ENCODE measurements at regions not wholly inside any gene's neighbourhood (a gene's known extent, or its start where the extent isn't known, plus 50 kb on each side); places are given as distances from the start of the nearest gene placed in this dataset.
A peak's percentile ranks its signal among the peaks of the same experiment; 100 is the strongest.

DNA sequence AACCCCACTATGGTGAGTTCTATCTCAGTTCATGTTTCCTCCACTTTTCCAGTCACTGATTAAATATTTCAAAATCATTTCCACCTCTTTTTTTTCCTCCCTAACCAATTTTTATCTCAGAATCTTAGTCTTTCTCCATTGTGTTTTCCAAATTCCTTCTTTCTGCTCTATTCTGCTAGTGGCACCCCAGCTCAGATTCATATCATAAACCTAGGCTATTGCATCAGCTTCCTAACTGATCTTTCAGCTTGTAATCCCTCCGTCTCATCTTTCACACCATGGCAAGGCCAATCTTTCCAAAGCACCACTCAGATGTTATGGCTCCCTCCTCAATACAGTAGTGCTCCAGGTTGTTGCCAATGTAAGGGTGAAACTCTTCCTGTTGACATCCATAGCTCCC, 631.9 kb downstream of the PLPP3 start:
- Histone ChIP-seq H3K4me3 (no peak overlapping the region), H3K27ac (no peak overlapping the region), H3K4me2 (no peak overlapping the region), H3K9me3 (no peaks in the 10 kb centered on the region), H3K4me1 (no peaks in the 10 kb centered on the region)
- TF ChIP-seq JUN (IDR thresholded peaks at IDR 0.05) (no peak), RARB (CRISPR knock-in tag; IDR thresholded peaks at IDR 0.05) (no peak), POLR2AphosphoS2 (conservative IDR thresholded peaks at IDR 0.05; ENCODE audit: low read length) (no peak), TFCP2L1 (CRISPR knock-in tag; IDR thresholded peaks at IDR 0.05) (no peak), MAFK (IDR thresholded peaks at IDR 0.05; ENCODE audit: partially characterized antibody) (no peak), HOXA7 (CRISPR knock-in tag; IDR thresholded peaks at IDR 0.05) (no peak), CHD2 (IDR thresholded peaks at IDR 0.05; ENCODE audit: low read length, partially characterized antibody) (no peak), ZC3H11A (IDR thresholded peaks at IDR 0.05) (no peak), RNF2 (IDR thresholded peaks at IDR 0.05; ENCODE audit: borderline replicate concordance, low read depth) (no peak), CHD4 (IDR thresholded peaks at IDR 0.05; ENCODE audit: borderline replicate concordance) (no peak), CEBPB (IDR thresholded peaks at IDR 0.05) (no peak), FOSB (CRISPR knock-in tag; IDR thresholded peaks at IDR 0.05) (no peak), HOXB5 (CRISPR knock-in tag; IDR thresholded peaks at IDR 0.05) (no peak), PHF8 (IDR thresholded peaks at IDR 0.05; ENCODE audit: borderline replicate concordance, low read depth) (no peak)
- TF ChIP-seq, protein P1, sequence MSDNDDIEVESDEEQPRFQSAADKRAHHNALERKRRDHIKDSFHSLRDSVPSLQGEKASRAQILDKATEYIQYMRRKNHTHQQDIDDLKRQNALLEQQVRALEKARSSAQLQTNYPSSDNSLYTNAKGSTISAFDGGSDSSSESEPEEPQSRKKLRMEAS (IDR thresholded peaks at IDR 0.05) = no peak
- DNase-seq (ENCODE audit: low read depth in 1 of 2, low spot score in 1 of 2) = no peak
- ATAC-seq = no peak
- WGBS (ENCODE audit: missing lambda C conversion rate) = 79% methylated on average over 1 of the region's 1 CpG
- CTCF ChIA-PET = no interaction called here
- no peak for FAIRE-seq
- POLR2A ChIA-PET = no interaction called here

DNA sequence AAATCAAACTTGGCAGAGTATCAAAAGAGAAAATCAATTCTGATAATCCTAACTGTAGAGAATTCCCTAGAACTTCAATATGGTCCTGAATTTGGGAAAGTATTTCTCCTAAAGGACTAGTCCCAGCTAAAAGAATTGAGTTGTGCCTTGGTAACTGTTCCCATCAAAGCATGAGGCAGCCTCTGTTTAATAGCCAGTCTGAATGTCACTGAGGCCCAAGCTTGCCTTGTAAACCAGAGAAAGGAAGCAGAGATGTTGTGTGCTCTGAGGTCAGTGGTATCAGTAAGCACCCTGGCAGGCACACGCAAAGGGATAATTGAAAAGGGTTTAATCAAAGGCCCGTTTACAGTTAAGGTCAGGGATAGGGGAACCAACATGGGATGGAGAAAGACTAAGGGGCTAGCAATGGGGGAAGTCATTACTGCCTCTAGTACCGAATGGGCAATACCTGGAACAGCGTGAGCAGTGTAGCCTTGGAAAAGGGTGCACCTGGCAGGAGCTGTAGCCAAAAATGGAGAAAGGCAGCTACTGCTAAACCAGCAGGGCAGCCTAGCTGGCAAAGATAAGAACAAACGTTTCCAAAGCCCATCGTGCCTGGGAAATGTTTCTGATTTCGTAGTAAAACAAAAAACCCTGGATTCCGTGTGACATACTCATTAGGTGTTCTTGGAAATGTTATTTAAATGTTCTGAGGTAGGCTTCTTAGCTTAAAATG, 635.5 kb downstream of the PLPP3 start:
- no peaks in the 10 kb centered on the region for H3K4me1 ChIP-seq
- ATAC-seq = no peak
- FAIRE-seq = no peak
- H3K4me3 ChIP-seq = no peak overlapping the region
- 50% methylated on average over 8 of the region's 8 CpGs for WGBS (ENCODE audit: missing lambda C conversion rate)
- CTCF ChIA-PET = no interaction called here
- DNase-seq (ENCODE audit: low read depth in 1 of 2, low spot score in 1 of 2) = no peak
- H3K9me3 ChIP-seq = no peaks in the 10 kb centered on the region
- POLR2A ChIA-PET = no interaction called here
- no peak overlapping the region for H3K4me2 ChIP-seq
- TF ChIP-seq MAFK (IDR thresholded peaks at IDR 0.05; ENCODE audit: partially characterized antibody) (no peak), ZSCAN20 (CRISPR knock-in tag; IDR thresholded peaks at IDR 0.05) (no peak), CHD2 (IDR thresholded peaks at IDR 0.05; ENCODE audit: low read length, partially characterized antibody) (no peak)
- H3K27ac ChIP-seq = no peak overlapping the region

DNA sequence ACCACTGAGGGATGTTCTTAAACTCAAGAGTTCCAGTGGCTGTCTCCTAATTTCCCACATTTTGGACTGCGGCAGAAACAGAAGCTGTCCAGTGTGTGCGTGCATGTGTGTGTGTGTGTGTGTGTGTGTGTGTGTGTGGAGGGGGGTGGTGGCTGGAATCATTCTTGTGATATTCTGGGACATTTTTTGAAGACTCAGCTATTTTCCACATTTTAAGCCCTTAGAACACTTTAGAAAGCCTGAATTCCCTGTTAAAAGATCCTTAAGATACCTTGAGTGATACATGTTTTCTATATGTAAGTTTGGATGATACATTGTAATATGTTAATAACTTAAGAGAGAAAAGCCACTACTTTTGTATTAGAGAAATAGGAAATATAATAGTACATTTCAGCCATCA, 636.4 kb downstream of the PLPP3 start:
- no peak for ATAC-seq
- Histone ChIP-seq H3K27ac (no peak overlapping the region), H3K4me3 (no peak overlapping the region), H3K4me2 (no peak overlapping the region), H3K9me3 (no peaks in the 10 kb centered on the region), H3K4me1 (no peaks in the 10 kb centered on the region)
- no peak for DNase-seq (ENCODE audit: low read depth in 1 of 2, low spot score in 1 of 2)
- TF ChIP-seq, protein P2, sequence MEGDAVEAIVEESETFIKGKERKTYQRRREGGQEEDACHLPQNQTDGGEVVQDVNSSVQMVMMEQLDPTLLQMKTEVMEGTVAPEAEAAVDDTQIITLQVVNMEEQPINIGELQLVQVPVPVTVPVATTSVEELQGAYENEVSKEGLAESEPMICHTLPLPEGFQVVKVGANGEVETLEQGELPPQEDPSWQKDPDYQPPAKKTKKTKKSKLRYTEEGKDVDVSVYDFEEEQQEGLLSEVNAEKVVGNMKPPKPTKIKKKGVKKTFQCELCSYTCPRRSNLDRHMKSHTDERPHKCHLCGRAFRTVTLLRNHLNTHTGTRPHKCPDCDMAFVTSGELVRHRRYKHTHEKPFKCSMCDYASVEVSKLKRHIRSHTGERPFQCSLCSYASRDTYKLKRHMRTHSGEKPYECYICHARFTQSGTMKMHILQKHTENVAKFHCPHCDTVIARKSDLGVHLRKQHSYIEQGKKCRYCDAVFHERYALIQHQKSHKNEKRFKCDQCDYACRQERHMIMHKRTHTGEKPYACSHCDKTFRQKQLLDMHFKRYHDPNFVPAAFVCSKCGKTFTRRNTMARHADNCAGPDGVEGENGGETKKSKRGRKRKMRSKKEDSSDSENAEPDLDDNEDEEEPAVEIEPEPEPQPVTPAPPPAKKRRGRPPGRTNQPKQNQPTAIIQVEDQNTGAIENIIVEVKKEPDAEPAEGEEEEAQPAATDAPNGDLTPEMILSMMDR (IDR thresholded peaks at IDR 0.05) = no peak
- TF ChIP-seq MAFK (IDR thresholded peaks at IDR 0.05; ENCODE audit: partially characterized antibody) = peak; percentile 38
- 97% methylated on average over 2 of the region's 2 CpGs for WGBS (ENCODE audit: missing lambda C conversion rate)
- CTCF ChIA-PET = no interaction called here
- FAIRE-seq = no peak
- POLR2A ChIA-PET = no interaction called here

DNA sequence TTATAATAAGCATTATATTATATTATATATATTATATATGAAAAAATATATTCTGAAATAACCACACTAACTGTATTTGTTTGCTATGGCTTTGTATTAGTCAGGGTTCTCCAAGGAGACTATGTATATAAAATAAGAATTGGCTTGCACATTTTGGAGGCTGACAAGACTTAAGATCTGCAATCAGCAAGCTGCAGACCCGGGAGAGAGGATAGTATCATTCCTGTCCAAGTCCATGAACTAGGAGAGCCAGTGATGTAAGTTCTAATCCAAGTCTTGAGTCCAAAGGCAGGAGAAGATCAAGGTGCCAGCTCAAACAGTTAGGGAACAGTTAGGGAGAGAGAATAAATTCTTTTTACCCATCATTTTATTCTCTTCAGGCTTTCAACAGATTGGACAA, 639.5 kb downstream of the PLPP3 start:
- POLR2A ChIA-PET = no interaction called here
- TF ChIP-seq, protein P3, sequence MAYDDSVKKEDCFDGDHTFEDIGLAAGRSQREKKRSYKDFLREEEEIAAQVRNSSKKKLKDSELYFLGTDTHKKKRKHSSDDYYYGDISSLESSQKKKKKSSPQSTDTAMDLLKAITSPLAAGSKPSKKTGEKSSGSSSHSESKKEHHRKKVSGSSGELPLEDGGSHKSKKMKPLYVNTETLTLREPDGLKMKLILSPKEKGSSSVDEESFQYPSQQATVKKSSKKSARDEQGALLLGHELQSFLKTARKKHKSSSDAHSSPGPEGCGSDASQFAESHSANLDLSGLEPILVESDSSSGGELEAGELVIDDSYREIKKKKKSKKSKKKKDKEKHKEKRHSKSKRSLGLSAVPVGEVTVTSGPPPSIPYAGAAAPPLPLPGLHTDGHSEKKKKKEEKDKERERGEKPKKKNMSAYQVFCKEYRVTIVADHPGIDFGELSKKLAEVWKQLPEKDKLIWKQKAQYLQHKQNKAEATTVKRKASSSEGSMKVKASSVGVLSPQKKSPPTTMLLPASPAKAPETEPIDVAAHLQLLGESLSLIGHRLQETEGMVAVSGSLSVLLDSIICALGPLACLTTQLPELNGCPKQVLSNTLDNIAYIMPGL (CRISPR knock-in tag; IDR thresholded peaks at IDR 0.05; ENCODE audit: borderline replicate concordance) = no peak
- TF ChIP-seq POLR2A (IDR thresholded peaks at IDR 0.05; ENCODE audit: low read length) = no peak
- TF ChIP-seq, protein P4, sequence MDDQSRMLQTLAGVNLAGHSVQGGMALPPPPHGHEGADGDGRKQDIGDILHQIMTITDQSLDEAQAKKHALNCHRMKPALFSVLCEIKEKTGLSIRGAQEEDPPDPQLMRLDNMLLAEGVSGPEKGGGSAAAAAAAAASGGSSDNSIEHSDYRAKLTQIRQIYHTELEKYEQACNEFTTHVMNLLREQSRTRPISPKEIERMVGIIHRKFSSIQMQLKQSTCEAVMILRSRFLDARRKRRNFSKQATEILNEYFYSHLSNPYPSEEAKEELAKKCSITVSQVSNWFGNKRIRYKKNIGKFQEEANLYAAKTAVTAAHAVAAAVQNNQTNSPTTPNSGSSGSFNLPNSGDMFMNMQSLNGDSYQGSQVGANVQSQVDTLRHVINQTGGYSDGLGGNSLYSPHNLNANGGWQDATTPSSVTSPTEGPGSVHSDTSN (IDR thresholded peaks at IDR 0.05) = no peak
- Histone ChIP-seq H3K4me1 (no peaks in the 10 kb centered on the region), H3K4me3 (no peak overlapping the region), H3K27ac (no peak overlapping the region), H3K4me2 (no peak overlapping the region), H3K9me3 (no peaks in the 10 kb centered on the region)
- 61% methylated on average over 1 of the region's 1 CpG for WGBS (ENCODE audit: missing lambda C conversion rate)
- CTCF ChIA-PET = no interaction called here
- FAIRE-seq (no peak), ATAC-seq (no peak), DNase-seq (ENCODE audit: low read depth in 1 of 2, low spot score in 1 of 2) (no peak)
